ENCODE measurements at regions not wholly inside any gene's neighbourhood (a gene's known extent, or its start where the extent isn't known, plus 50 kb on each side); places are given as distances from the start of the nearest gene placed in this dataset.

- Histone ChIP-seq H3K9ac (ENCODE audit: low read length) (no peak overlapping the region), H3K79me2 (ENCODE audit: control insufficient read depth, insufficient read depth, low read length) (no peaks in the 10 kb centered on the region), H3K27ac (ENCODE audit: low read length in 2 of 2) (no peak overlapping the region), H3K27me3 (replicated peaks in 1 of 4; ENCODE audit: control extremely low read depth in 1 of 4, control insufficient read depth in 3 of 4, insufficient read depth in 4 of 4, low read length in 3 of 4) (no peaks in the 10 kb centered on the region), H3K4me3 (ENCODE audit: control extremely low read depth in 1 of 5, extremely low read depth in 1 of 5, insufficient read depth in 1 of 5, low read depth in 2 of 5, low read length in 4 of 5) (no peak overlapping the region), H4K20me1 (ENCODE audit: control insufficient read depth, insufficient read depth, low read length, poor library complexity, severe bottlenecking) (no peaks in the 10 kb centered on the region), H3K4me2 (replicated peaks; ENCODE audit: low read depth, low read length, poor library complexity, severe bottlenecking) (no peak overlapping the region), H3K9me3 (ENCODE audit: control extremely low read depth in 1 of 3, control insufficient read depth in 2 of 3, insufficient read depth in 1 of 3, low read length in 2 of 3) (peaks cover 14 to 16% (median 14%) of the 10 kb centered on the region in 3 donors), H3K36me3 (replicated peaks in 1 of 2; ENCODE audit: control extremely low read depth in 1 of 2, control insufficient read depth in 1 of 2, extremely low read depth in 1 of 2, insufficient read depth in 2 of 2, low read length in 1 of 2) (no peaks in the 10 kb centered on the region), H2AFZ (ENCODE audit: insufficient read depth, low read depth, low read length, poor library complexity, severe bottlenecking) (no peak overlapping the region), H3K4me1 (ENCODE audit: control insufficient read depth in 2 of 2, insufficient read depth in 2 of 2, low read length in 2 of 2) (peaks cover 3 to 6% of the 10 kb centered on the region in 2 donors)
- DNase-seq = no peak
- POLR2A ChIA-PET = no interaction called here
- no peaks in the 10 kb centered on the region for H3K27me3 Mint-ChIP-seq
- TF ChIP-seq CTCF (IDR thresholded peaks at IDR 0.05) (no peak), EZH2 (IDR thresholded peaks at IDR 0.05; ENCODE audit: borderline replicate concordance, insufficient read depth, low read depth, low read length, poor library complexity, severe bottlenecking) (no peak)
- WGBS (ENCODE audit: insufficient coverage) = no CpG with 5 or more reads among the region's 2 CpGs
- intact Hi-C loops (cut with micrococcal nuclease) = no loop called here
- CTCF ChIA-PET = interaction anchor here (1.1 kb wide), 1 partner anchor 240 kb away, joined by 4 read pairs; no protein-coding TSS in a partner anchor
- ATAC-seq (ENCODE audit: low read depth) = no peak
- peaks cover 5% of the 10 kb centered on the region for H3K9me3 Mint-ChIP-seq (ENCODE audit: insufficient read depth)
- H3K27ac Mint-ChIP-seq = no peak overlapping the region
- no peak overlapping the region for H3K4me3 Mint-ChIP-seq
- H3K4me1 Mint-ChIP-seq = peaks cover 7% of the 10 kb centered on the region
Observed at GRCh38 chr15:99464137-99464536, 101.6 kb upstream of the MEF2A start.

- Mint-ChIP-seq H3K27ac (no peak overlapping the region), H3K9me3 (ENCODE audit: insufficient read depth) (peaks cover 5% of the 10 kb centered on the region), H3K4me3 (no peak overlapping the region), H3K27me3 (no peaks in the 10 kb centered on the region), H3K4me1 (peaks cover 21% of the 10 kb centered on the region)
- POLR2A ChIA-PET = no interaction called here
- DNase-seq = no peak
- CTCF ChIA-PET = no interaction called here
- Histone ChIP-seq H3K79me2 (ENCODE audit: control insufficient read depth, insufficient read depth, low read length) (no peaks in the 10 kb centered on the region), H3K4me3 (ENCODE audit: control extremely low read depth in 1 of 5, extremely low read depth in 1 of 5, insufficient read depth in 1 of 5, low read depth in 2 of 5, low read length in 4 of 5) (no peak overlapping the region), H3K9ac (ENCODE audit: low read length) (no peak overlapping the region), H4K20me1 (ENCODE audit: control insufficient read depth, insufficient read depth, low read length, poor library complexity, severe bottlenecking) (no peaks in the 10 kb centered on the region), H3K36me3 (replicated peaks in 1 of 2; ENCODE audit: control extremely low read depth in 1 of 2, control insufficient read depth in 1 of 2, extremely low read depth in 1 of 2, insufficient read depth in 2 of 2, low read length in 1 of 2) (no peaks in the 10 kb centered on the region), H3K27ac (ENCODE audit: low read length in 2 of 2) (no peak overlapping the region), H3K27me3 (replicated peaks in 1 of 4; ENCODE audit: control extremely low read depth in 1 of 4, control insufficient read depth in 3 of 4, insufficient read depth in 4 of 4, low read length in 3 of 4) (no peaks in the 10 kb centered on the region), H3K4me2 (replicated peaks; ENCODE audit: low read depth, low read length, poor library complexity, severe bottlenecking) (no peak overlapping the region), H3K9me3 (ENCODE audit: control extremely low read depth in 1 of 3, control insufficient read depth in 2 of 3, insufficient read depth in 1 of 3, low read length in 2 of 3) (peaks cover 10 to 14% (median 14%) of the 10 kb centered on the region in 3 donors), H3K4me1 (ENCODE audit: control insufficient read depth in 2 of 2, insufficient read depth in 2 of 2, low read length in 2 of 2) (peaks cover 20 to 21% of the 10 kb centered on the region in 2 donors), H2AFZ (ENCODE audit: insufficient read depth, low read depth, low read length, poor library complexity, severe bottlenecking) (no peak overlapping the region)
- WGBS (ENCODE audit: insufficient coverage) = 96% methylated on average over 17 of the region's 18 CpGs
- intact Hi-C loops (cut with micrococcal nuclease) = no loop called here
- ATAC-seq (ENCODE audit: low read depth) = no peak
- TF ChIP-seq EZH2 (IDR thresholded peaks at IDR 0.05; ENCODE audit: borderline replicate concordance, insufficient read depth, low read depth, low read length, poor library complexity, severe bottlenecking) (no peak), CTCF (IDR thresholded peaks at IDR 0.05) (no peak)
Observed at GRCh38 chr15:99466701-99467337, 99.0 kb upstream of the MEF2A start.
